GM12878 (cell line): ENCODE measurements at regions not wholly inside any gene's neighbourhood (a gene's known extent, or its start where the extent isn't known, plus 50 kb on each side); places are given as distances from the start of the nearest gene placed in this dataset.

Experiments
- ATAC-seq: fragments of 200-7000 bp; cut with Tn5 transposase; 3 replicates; pipeline ENCODE4 v1.9.1; 2020; ENCODE audit warnings: mild to moderate bottlenecking, moderate library complexity
- BruUV-seq: library from RNA; stranded (reverse); fragments of 400-500 nt; replicated peaks from 2 replicates; lab custom pipeline; 2021; lab: Mats Ljungman, UMichigan
- CTCF ChIA-PET: fragments of 300-600 bp; sonication (Branson Sonifier 250); formaldehyde crosslinking; extraction: SDS; loops from one replicate; lab custom pipeline; 2021; ENCODE audit warnings: inconsistent platforms; lab: Yijun Ruan, JAX
- POLR2A ChIA-PET: fragments of 350-600 bp; formaldehyde crosslinking; extraction: SDS; loops from one replicate; lab custom pipeline; 2021; ENCODE audit warnings: inconsistent platforms; lab: Charles Lee
- RAD21 ChIA-PET: fragments of 300-600 bp; sonication (Branson Sonifier 250); formaldehyde crosslinking; loops from one replicate; lab custom pipeline; 2023; ENCODE audit warnings: antibody characterized with exemption; ENCODE audit not compliant: unreplicated experiment; lab: Charles Lee
- SMC1A ChIA-PET: fragments of 300-600 bp; sonication (Branson Sonifier 250); formaldehyde crosslinking; loops from one replicate; lab custom pipeline; 2023; ENCODE audit not compliant: unreplicated experiment, uncharacterized antibody; lab: Charles Lee
- DNase-seq: peaks from one replicate; pipeline ENCODE4 v3.0.0-alpha.2; 2011; ENCODE audit warnings: low read depth, low spot score
- FAIRE-seq: peaks from 3 replicates; lab custom pipeline; 2011; peaks lifted over from hg19 to GRCh38; lab: Jason Lieb, UNC
- H2AFZ ChIP-seq: 2 replicates; pipeline ENCODE4 v1.6.0; 2011; ENCODE audit warnings: low read depth, low read length, control low read depth; ENCODE audit not compliant: control insufficient read depth
- H3K27ac ChIP-seq: 2 replicates; pipeline ENCODE4 v1.5.1; 2011; ENCODE audit warnings: control low read depth; ENCODE audit not compliant: control insufficient read depth, insufficient read depth
- H3K27me3 ChIP-seq, 2 experiments: replicated peaks in 1 of 2; 2 replicates each; pipeline versions ENCODE4 v1.6.0 to v1.6.1; 2011; ENCODE audit warnings: low read length in 1 of 2; ENCODE audit not compliant: control insufficient read depth in 2 of 2, insufficient read depth in 2 of 2
- H3K36me3 ChIP-seq, 2 experiments: 2 replicates each; pipeline ENCODE4 v1.5.1; 2011; ENCODE audit warnings: low read length in 1 of 2; ENCODE audit not compliant: control insufficient read depth in 2 of 2, insufficient read depth in 2 of 2
- H3K4me1 ChIP-seq: 2 replicates; pipeline ENCODE4 v1.6.1; 2011; ENCODE audit warnings: mild to moderate bottlenecking, low read length, moderate library complexity, mixed read lengths; ENCODE audit not compliant: control insufficient read depth, insufficient read depth
- H3K4me2 ChIP-seq: 2 replicates; pipeline ENCODE4 v1.6.0; 2011; ENCODE audit warnings: control low read depth; ENCODE audit not compliant: control insufficient read depth, insufficient read depth
- H3K4me3 ChIP-seq: fragments of 200-600 bp; sonication (generic); 2 replicates; pipeline ENCODE4 v1.5.1; 2016
- H3K79me2 ChIP-seq: 2 replicates; pipeline ENCODE4 v1.6.0; 2011; ENCODE audit warnings: low read length; ENCODE audit not compliant: control insufficient read depth, insufficient read depth
- H3K9ac ChIP-seq: 2 replicates; pipeline ENCODE4 v1.8.0; 2011; ENCODE audit warnings: low read length, control low read depth, mixed read lengths; ENCODE audit not compliant: control insufficient read depth, insufficient read depth
- H3K9me3 ChIP-seq: replicated peaks from 3 replicates; pipeline ENCODE4 v1.5.1; 2011; ENCODE audit warnings: mild to moderate bottlenecking, low read length; ENCODE audit not compliant: control insufficient read depth, insufficient read depth
- H4K20me1 ChIP-seq: 2 replicates; pipeline ENCODE4 v1.6.0; 2011; ENCODE audit not compliant: control insufficient read depth, insufficient read depth
- BCL11A ChIP-seq: IDR thresholded peaks from 2 replicates; pipeline ENCODE4 v1.6.1; 2011; ENCODE audit warnings: low read depth, low read length
- BRCA1 ChIP-seq: IDR thresholded peaks from 2 replicates; pipeline ENCODE4 v1.6.1; 2011; ENCODE audit warnings: low read depth, low read length, improper control_type of control experiment
- CBX3 ChIP-seq: fragments of 200-600 bp; sonication (generic); IDR thresholded peaks from 2 replicates; pipeline ENCODE4 v1.6.1; 2016; ENCODE audit warnings: low read depth, borderline replicate concordance
- DPF2 ChIP-seq: fragments of 450-650 bp; IDR thresholded peaks from 2 replicates; pipeline ENCODE4 v1.6.1; 2017; ENCODE audit warnings: mild to moderate bottlenecking
- EED ChIP-seq: sonication (generic); IDR thresholded peaks from 2 replicates; pipeline ENCODE4 v1.6.1; 2016; ENCODE audit warnings: antibody characterized with exemption, low read depth
- KLF5 ChIP-seq: fragments of 450-650 bp; IDR thresholded peaks from 2 replicates; pipeline ENCODE4 v1.6.1; 2014; ENCODE audit warnings: mild to moderate bottlenecking; ENCODE audit not compliant: partially characterized antibody
- MXI1 ChIP-seq: fragments of 150-350 bp; IDR thresholded peaks from 2 replicates; pipeline ENCODE4 v1.6.1; 2011; ENCODE audit warnings: low read depth, mild to moderate bottlenecking, inconsistent platforms, low read length, improper control_type of control experiment
- NFYB ChIP-seq: IDR thresholded peaks from 2 replicates; pipeline ENCODE4 v1.6.1; 2011; ENCODE audit warnings: low read depth, mild to moderate bottlenecking, low read length, improper control_type of control experiment, moderate library complexity; ENCODE audit not compliant: insufficient read depth
- PAX5 ChIP-seq: IDR thresholded peaks from 2 replicates; pipeline ENCODE4 v1.6.1; 2011; ENCODE audit warnings: low read depth, low read length, borderline replicate concordance
- PKNOX1 ChIP-seq: fragments of 450-650 bp; IDR thresholded peaks from 2 replicates; pipeline ENCODE4 v1.6.1; 2016; ENCODE audit warnings: mild to moderate bottlenecking
- RBBP5 ChIP-seq: fragments of 200-600 bp; sonication (generic); conservative IDR thresholded peaks from 2 replicates; pipeline ENCODE4 v1.6.1; 2016
- REST ChIP-seq: IDR thresholded peaks from 2 replicates; pipeline ENCODE4 v1.6.1; 2012; ENCODE audit warnings: mild to moderate bottlenecking, low read depth, low read length
- SMAD5 ChIP-seq: IDR thresholded peaks from 2 replicates; pipeline ENCODE4 v1.6.1; 2016; ENCODE audit warnings: antibody characterized with exemption, low read depth
- SP1 ChIP-seq: IDR thresholded peaks from one replicate; pipeline ENCODE4 v1.6.1; 2011; ENCODE audit warnings: low read depth, low read length
- TCF7 ChIP-seq: IDR thresholded peaks from 2 replicates; pipeline ENCODE4 v1.6.1; 2014; ENCODE audit warnings: antibody characterized with exemption, borderline replicate concordance
- ZBED1 ChIP-seq: IDR thresholded peaks from 2 replicates; pipeline ENCODE4 v1.6.1; 2016; ENCODE audit warnings: borderline replicate concordance
- ZNF384 ChIP-seq: IDR thresholded peaks from 2 replicates; pipeline ENCODE4 v1.6.1; 2012; ENCODE audit warnings: low read depth, mild to moderate bottlenecking, low read length, improper control_type of control experiment, borderline replicate concordance
- WGBS: methylation state at CpG from one replicate; pipeline ENCODE4 v1.1.6; 2016; ENCODE audit warnings: low lambda C conversion rate; ENCODE audit not compliant: insufficient replicate concordance, insufficient coverage; ENCODE audit errors: missing lambda C conversion rate; 5-methylcytosine and 5-hydroxymethylcytosine counted together
- in situ Hi-C: fragments of 300-500 bp; cut with MboI; formaldehyde crosslinking; loops from 9 replicates; pipeline ENCODE4 v1.14.3; 2018; ENCODE audit warnings: mixed read lengths
- intact Hi-C: fragments of 100-400 bp; cut with micrococcal nuclease; formaldehyde crosslinking; loops from one replicate; pipeline ENCODE4 v1.14.2; 2022; ENCODE audit not compliant: unreplicated experiment

- Histone ChIP-seq H3K79me2 (no peaks in the 10 kb centered on the region), H2AFZ (no peak overlapping the region), H3K27me3 (no peaks in the 10 kb centered on the region), H3K4me3 (no peak overlapping the region), H4K20me1 (no peaks in the 10 kb centered on the region), H3K27ac (no peak overlapping the region), H3K9me3 (no peaks in the 10 kb centered on the region), H3K36me3 (no peaks in the 10 kb centered on the region), H3K9ac (no peak overlapping the region), H3K4me1 (no peaks in the 10 kb centered on the region; the same call in 1 of the 2 replicates), H3K4me2 (no peak overlapping the region)
- DNase-seq (no peak), FAIRE-seq (no peak), ATAC-seq (no peak)
- in situ Hi-C loops (no loop called here), intact Hi-C loops (no loop called here)
- no peak for TF ChIP-seq KLF5
- TF ChIP-seq SP1 = no peak
- no peak for TF ChIP-seq SMAD5
- TF ChIP-seq ZNF384 = no peak
- TF ChIP-seq ZBED1 = no peak
- no peak for TF ChIP-seq NFYB
- TF ChIP-seq BCL11A = no peak
- TF ChIP-seq CBX3 = no peak
- no peak for TF ChIP-seq PAX5
- TF ChIP-seq DPF2 = no peak
- no peak for TF ChIP-seq BRCA1
- no peak for TF ChIP-seq REST
- TF ChIP-seq RBBP5 = no peak
- TF ChIP-seq MXI1 = no peak
- TF ChIP-seq TCF7 = no peak
- no peak for TF ChIP-seq PKNOX1
- no peak for TF ChIP-seq EED
- ChIA-PET RAD21 (no interaction called here), POLR2A (no interaction called here), SMC1A (no interaction called here), CTCF (no interaction called here)
- 70% methylated on average over 4 of the region's 4 CpGs for WGBS
- no TSS peak for BruUV-seq
Observed at GRCh38 chr7:155213385-155213784, 84.3 kb upstream of the INSIG1 start.
